HG03060 (cell line): ENCODE measurements at regions not wholly inside any gene's neighbourhood (a gene's known extent, or its start where the extent isn't known, plus 50 kb on each side); places are given as distances from the start of the nearest gene placed in this dataset.

Source experiments
- ATAC-seq: cut with Tn5 transposase; IDR thresholded peaks from one replicate; pipeline ENCODE4 v1.9.1; 2021; ENCODE audit warnings: low read depth, moderate number of reproducible peaks; ENCODE audit not compliant: unreplicated experiment

- ATAC-seq, result no peak
Observed at GRCh38 chr13:47831265-47831664, 169.8 kb downstream of the SUCLA2 start.

- ATAC-seq, result no peak
Observed at GRCh38 chr13:47829690-47830089, 171.4 kb downstream of the SUCLA2 start.

DNA sequence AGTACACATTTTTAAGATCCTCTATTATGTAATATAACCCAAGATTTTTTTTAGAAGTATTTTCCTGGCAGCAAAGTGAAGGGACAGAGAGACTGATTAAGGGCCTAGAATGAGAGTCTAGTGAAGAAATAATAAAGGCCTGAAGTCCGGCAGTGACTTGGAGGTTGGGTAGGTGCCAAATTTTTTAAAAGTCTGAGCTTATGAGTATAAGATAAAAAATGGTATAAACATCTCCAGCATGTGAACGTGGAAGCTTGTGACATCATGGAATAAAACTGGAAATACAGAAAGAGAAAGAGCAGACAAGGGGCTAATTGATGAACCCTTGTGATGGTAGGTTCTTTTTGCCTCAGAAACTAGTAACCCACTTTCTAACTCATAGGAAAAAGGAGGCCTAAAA lies 174.6 kb downstream of the SUCLA2 start:
- ATAC-seq, result no peak

- ATAC-seq, result no peak
Observed at GRCh38 chr13:47822036-47822435, 179.0 kb downstream of the SUCLA2 start.

DNA sequence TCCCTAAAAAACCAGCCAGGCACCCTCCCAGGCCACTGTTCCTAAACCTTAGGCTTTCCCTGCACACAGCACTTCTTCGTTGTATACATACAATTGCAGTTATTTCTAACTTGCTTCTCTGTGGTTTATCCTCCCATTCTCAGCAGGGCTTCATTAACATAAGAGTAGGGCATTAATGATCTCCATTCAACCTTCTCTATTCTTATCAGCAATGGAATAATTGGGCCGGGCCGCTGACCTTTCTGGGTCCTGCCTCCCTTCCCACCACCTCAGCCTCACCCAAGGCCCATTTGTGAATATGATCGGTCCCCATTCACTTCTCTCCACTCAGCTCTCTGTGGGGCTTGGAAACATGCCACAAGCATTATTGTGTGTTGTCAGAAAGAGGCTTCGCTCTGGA lies 184.2 kb downstream of the SUCLA2 start:
- no peak for ATAC-seq

DNA sequence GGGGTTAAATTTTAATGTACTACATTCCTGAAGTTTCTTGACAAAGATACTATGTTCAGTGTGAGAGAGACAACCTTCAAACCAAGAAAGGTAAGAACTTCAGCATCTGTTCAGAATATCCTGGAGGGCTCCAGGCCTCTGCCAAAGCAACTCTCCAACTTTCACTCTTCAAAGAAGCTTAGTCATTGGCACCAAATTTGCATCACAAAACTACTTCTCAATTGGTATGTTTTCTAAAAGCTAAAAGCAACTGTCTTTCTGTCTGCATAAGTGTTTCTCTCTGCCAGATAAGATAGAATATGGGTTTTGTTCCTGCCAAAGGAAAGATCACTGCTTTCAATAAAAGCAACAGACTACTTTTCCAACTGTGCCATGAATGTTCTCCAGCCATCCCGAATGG lies 187.4 kb downstream of the SUCLA2 start:
- no peak for ATAC-seq

DNA sequence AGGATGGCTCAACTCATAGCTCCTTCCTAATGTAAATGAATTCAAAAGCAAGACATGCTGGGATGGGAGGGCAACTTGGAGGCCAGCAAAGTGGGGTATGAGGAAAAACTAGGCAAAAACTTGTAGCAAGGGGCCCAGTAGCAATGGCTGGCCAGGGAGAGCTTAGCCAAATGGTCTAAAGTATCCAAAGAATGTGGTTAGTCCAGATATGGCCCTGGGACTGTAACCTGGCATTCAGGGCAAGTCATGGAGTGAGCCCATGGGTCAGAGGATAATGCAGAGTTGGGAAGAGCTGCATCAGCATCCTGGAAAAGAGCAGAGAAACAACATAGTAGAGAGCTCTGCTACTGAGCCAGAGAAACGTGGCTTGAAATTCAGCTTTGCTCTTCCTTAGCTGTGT lies 191.7 kb downstream of the SUCLA2 start:
- ATAC-seq, result no peak

- no peak for ATAC-seq
Observed at GRCh38 chr13:47803131-47803530, 197.9 kb downstream of the SUCLA2 start.

GRCh38 chr13:47801555-47801954 lies 199.5 kb downstream of the SUCLA2 start:
- no peak for ATAC-seq

DNA sequence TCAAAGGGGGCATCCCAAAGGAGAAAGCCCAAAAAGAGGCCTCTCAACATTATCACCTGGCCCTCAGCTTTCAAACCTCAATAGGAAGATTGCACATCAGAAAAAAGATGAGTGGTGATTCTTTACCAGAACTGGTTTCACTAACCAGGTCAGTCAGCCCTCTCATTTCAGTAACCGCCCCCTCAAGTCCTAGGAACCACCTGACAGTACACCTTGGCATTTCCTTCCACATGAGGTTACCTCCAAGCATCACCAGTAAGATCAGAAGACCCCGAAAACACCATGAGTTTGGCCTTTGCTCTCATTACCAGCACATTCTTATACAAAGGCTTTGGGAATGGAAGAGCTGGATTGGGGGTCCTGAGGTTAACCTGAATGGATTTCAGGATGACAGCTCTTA lies 200.5 kb downstream of the SUCLA2 start:
- no peak for ATAC-seq

DNA sequence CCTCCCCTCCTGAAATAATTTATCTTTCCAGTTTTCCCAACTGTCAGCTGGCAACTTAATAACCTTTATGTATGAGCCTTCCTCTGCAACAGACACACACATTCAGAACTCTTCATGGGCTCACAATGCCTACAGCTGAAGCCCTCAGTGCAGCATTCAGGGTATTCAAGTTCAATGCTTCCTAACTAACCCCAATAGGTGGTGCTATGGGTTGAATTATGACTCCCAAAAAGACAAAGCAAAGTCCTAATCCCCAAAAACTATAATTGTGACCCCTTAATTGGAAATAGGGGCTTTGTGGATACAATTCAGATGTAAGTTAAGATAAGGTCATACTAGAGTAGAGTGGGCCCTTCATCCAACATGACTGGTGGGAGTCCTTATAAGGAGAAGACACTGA lies 202.2 kb downstream of the SUCLA2 start:
- no peak for ATAC-seq

- no peak for ATAC-seq
Observed at GRCh38 chr13:47798194-47798593, 202.9 kb downstream of the SUCLA2 start.

DNA sequence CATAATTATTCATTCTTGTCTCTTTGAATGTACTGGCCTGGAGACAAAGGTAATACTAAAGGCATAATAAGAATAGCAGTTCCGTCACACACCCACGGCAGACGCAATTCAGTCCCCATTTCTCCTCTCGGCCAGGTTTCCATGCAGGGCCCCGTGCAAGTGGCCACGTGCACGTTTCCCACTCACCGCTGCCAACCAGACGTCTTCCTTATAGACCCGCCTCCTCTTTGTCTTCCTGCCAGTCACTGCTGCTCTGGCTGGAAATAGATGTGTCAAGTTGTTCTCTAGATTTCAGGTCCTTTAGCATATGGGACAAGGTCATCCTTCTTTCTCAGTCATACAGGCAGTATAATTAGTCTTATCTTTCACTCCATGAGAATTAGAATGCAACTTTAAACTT lies 204.3 kb downstream of the SUCLA2 start:
- ATAC-seq, result no peak

GRCh38 chr13:47794963-47795362 lies 206.1 kb downstream of the SUCLA2 start:
- no peak for ATAC-seq

DNA sequence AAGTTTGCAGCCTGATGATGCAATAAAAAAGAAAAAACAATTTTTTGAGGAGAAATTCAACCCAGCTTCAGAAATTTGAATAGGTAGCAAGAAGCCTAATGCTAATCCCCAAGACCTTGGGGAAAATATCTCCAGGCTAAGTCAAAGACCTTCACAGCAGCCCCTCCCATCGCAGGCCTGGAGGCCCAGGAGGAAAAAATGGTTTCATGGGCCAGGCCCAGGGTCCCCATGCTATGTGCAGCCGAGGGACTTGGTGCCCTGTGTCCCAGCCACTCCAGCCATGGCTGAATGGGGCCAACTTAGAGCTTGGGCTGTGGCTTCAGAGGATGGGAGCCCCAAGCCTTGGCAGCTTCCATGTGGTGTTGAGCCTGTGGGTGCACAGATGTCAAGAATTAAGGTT lies 210.3 kb downstream of the SUCLA2 start:
- ATAC-seq, result no peak

DNA sequence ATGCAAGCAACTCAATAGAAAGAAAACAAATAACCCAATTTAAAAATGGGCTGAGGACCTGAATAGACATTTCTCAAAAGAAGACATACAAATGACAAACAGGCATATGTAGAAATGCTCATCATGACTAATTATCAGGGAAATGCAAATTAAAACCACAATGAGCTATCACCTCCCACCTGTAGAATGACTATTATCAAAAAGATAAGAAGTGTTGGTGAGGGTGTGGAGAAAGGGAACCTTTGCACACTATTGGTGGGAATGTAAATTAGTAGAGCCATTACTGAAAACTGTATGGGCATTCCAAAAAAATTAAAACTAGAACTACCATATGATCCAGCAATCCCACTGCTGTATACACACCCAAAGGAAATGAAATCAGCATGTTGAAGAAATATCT lies 212.2 kb downstream of the SUCLA2 start:
- ATAC-seq, result no peak

- no peak for ATAC-seq
Observed at GRCh38 chr13:47774671-47774994, 226.4 kb downstream of the SUCLA2 start.

- no peak for ATAC-seq
Observed at GRCh38 chr13:47764817-47765216, 236.3 kb downstream of the SUCLA2 start.

GRCh38 chr13:47757466-47758080 lies 243.5 kb downstream of the SUCLA2 start:
- no peak for ATAC-seq

DNA sequence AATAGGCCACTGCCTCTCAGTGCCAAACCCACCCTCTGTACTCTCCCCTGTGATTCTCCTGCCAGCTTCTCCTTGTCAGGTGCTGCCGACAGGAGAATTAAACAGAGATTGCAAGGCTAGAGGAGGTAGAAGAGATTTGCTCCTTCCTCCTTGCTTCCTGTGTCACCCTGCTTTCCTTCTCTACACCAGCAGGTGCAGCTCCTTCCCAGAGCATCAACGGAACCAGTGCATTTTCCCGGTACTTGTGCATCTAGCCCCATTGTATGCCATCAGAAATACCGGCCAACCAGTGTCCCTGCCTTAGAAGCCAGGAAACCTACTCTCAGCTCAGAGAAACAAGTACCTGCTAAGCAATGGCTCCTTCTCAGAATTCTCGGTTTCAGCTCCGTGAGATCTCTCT lies 253.2 kb downstream of the SUCLA2 start:
- no peak for ATAC-seq

DNA sequence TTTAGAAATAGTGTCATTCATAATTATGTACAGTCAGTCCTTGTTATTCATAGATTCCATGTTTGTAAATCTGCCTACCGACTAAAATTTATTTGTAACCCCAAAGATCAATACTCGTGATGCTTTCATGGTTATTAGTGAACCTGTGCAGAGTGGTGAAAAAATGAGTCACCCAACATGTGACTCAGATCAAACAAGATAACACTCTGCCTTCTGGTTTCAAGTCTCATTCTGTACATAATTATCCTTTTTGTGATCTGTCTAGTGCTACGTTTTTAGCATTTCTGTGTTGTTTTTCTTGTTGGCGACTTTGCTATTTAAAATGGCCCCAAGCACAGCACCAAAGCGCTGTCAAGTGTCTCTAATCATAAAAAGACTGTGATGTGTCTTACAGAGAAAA lies 274.7 kb downstream of the SUCLA2 start:
- no peak for ATAC-seq

DNA sequence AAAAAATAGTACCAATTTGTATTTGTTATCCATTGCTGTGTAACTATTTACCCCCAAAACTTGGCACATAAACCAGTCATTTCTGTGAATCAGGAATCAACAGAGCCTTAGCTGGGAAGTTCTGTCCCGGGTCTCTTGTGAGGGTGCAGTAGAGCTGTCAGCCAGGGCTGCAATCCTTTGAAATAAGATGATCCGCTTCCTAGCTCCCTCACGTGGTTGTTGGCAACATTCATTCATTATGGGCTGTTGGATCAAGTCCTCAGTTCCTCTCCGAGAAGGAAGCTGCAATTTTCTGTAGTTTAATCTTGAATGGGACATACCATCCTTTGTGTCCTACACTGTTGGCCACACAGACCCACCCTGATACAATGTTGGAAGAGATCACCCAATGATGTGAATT lies 277.2 kb downstream of the SUCLA2 start:
- ATAC-seq, result no peak

DNA sequence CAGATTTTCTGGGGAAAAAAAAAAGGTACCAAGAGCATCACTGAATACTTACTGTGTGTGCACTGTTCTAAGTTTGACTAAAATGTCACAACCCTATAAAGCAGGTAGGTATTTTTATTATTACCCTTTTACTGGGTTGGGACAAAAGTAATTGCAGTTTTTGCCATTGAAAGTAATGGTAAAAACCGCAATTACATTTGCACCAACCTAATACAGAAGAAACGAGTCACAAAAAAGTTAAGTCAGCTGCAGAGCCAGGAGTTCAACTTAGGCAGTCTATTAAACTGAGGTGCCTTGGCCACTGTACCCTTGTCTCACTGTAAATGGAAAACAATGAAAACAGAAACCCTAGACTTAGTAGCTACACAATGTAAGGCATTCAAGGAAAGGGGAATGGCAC lies 281.9 kb downstream of the SUCLA2 start:
- ATAC-seq, result no peak
